IPS-18a (cell line): ENCODE measurements at regions not wholly inside any gene's neighbourhood (a gene's known extent, or its start where the extent isn't known, plus 50 kb on each side); places are given as distances from the start of the nearest gene placed in this dataset.
"Not testable (repeated sequence)": the region's sequence is repeated elsewhere in the genome, so short reads cannot be mapped to it uniquely, and the experiment has no call there.

Experiments
- H3K27ac ChIP-seq: one replicate; pipeline ENCODE4 v1.5.1; 2013; ENCODE audit warnings: low read length
- H3K27me3 ChIP-seq: one replicate; pipeline ENCODE4 v1.6.1; 2013; ENCODE audit warnings: mild to moderate bottlenecking, low read length; ENCODE audit not compliant: control insufficient read depth, insufficient read depth
- H3K36me3 ChIP-seq: one replicate; pipeline ENCODE4 v1.6.1; 2013; ENCODE audit warnings: low read depth, low read length; ENCODE audit not compliant: control insufficient read depth
- H3K4me1 ChIP-seq: one replicate; pipeline ENCODE4 v1.6.1; 2013; ENCODE audit warnings: low read depth, low read length; ENCODE audit not compliant: control insufficient read depth
- H3K4me3 ChIP-seq: one replicate; pipeline ENCODE4 v1.5.1; 2013; ENCODE audit warnings: low read length
- H3K9ac ChIP-seq: one replicate; pipeline ENCODE4 v1.6.1; 2013; ENCODE audit warnings: mild to moderate bottlenecking, low read length, moderate library complexity
- H3K9me3 ChIP-seq: one replicate; pipeline ENCODE4 v1.6.1; 2013; ENCODE audit warnings: low read depth, low read length; ENCODE audit not compliant: control insufficient read depth

GRCh38 chr12:126425264-126425663, 1360.0 kb downstream of the AACS start:
- Histone ChIP-seq H3K9ac (no peak overlapping the region), H3K4me3 (no peak overlapping the region), H3K4me1 (no peaks in the 10 kb centered on the region), H3K27ac (no peak overlapping the region), H3K27me3 (no peaks in the 10 kb centered on the region), H3K36me3 (no peaks in the 10 kb centered on the region), H3K9me3 (peaks cover 4% of the 10 kb centered on the region)

DNA sequence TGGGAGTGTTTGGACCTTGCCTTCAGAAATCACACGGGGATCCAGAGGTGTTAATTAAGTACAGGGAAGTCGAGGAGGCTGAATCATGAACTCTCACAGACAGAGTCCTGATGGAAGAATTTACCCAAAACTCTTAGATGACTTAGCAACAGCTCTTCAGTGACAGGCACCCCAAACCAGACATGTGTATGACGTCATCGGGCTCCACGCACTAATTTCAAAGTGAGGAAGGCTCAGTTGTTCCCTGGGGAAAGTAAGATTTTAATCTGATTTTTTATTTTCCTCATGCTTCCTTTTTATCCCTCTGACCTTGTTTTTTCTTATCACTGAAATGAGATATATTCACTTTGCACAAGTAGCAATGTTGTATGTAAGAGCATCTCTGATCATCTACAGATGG, 1363.5 kb downstream of the AACS start:
- no peak overlapping the region for H3K27ac ChIP-seq
- no peaks in the 10 kb centered on the region for H3K27me3 ChIP-seq
- no peak overlapping the region for H3K9ac ChIP-seq
- no peak overlapping the region for H3K4me3 ChIP-seq
- H3K9me3 ChIP-seq, result peaks cover 9% of the 10 kb centered on the region
- no peaks in the 10 kb centered on the region for H3K36me3 ChIP-seq
- no peaks in the 10 kb centered on the region for H3K4me1 ChIP-seq

GRCh38 chr12:126430921-126431320, 1365.7 kb downstream of the AACS start:
- Histone ChIP-seq H3K27ac (no peak overlapping the region), H3K9ac (no peak overlapping the region), H3K4me1 (no peaks in the 10 kb centered on the region), H3K36me3 (no peaks in the 10 kb centered on the region), H3K9me3 (peaks cover 4% of the 10 kb centered on the region), H3K4me3 (no peak overlapping the region), H3K27me3 (no peaks in the 10 kb centered on the region)

DNA sequence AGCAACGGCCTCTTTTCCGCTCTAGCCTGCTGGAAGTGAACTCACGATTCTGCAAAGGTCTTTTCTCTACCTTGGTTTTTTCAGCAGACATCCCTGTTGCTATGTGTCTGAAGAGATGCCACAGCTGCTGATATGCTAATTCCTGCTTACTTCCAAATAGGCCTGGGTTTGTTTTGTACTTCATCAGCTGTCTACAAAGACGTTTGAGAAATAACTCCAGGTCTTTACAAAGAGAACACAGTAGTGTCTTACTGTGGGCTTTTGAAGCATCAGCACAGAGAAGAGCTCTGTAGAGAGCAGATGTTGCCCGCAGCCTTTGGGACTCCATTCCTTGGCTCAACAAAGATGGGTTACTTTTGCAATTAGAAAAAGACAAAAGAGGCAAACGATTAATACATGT, 1366.5 kb downstream of the AACS start:
- Histone ChIP-seq H3K9ac (no peak overlapping the region), H3K9me3 (peaks cover 11% of the 10 kb centered on the region), H3K4me1 (no peaks in the 10 kb centered on the region), H3K27me3 (no peaks in the 10 kb centered on the region), H3K4me3 (no peak overlapping the region), H3K36me3 (no peaks in the 10 kb centered on the region), H3K27ac (no peak overlapping the region)

- Histone ChIP-seq H3K9me3 (peaks cover 11% of the 10 kb centered on the region), H3K27me3 (no peaks in the 10 kb centered on the region), H3K4me3 (no peak overlapping the region)
Observed at GRCh38 chr12:126432780-126433179, 1367.5 kb downstream of the AACS start.

GRCh38 chr12:126434412-126434985, 1369.3 kb downstream of the AACS start:
- Histone ChIP-seq H3K4me3 (no peak overlapping the region), H3K27ac (no peak overlapping the region), H3K36me3 (no peaks in the 10 kb centered on the region), H3K4me1 (no peaks in the 10 kb centered on the region), H3K27me3 (no peaks in the 10 kb centered on the region), H3K9ac (no peak overlapping the region), H3K9me3 (peaks cover 18% of the 10 kb centered on the region)

More at GRCh38 chr12:126432780-126433179, 1367.5 kb downstream of the AACS start:
- H3K36me3 ChIP-seq, result no peaks in the 10 kb centered on the region
- H3K4me1 ChIP-seq, result no peaks in the 10 kb centered on the region
- no peak overlapping the region for H3K27ac ChIP-seq
- no peak overlapping the region for H3K9ac ChIP-seq

GRCh38 chr12:126436041-126436440, 1370.8 kb downstream of the AACS start:
- Histone ChIP-seq H3K4me1 (no peaks in the 10 kb centered on the region), H3K36me3 (no peaks in the 10 kb centered on the region), H3K9ac (no peak overlapping the region), H3K27me3 (no peaks in the 10 kb centered on the region), H3K27ac (no peak overlapping the region), H3K9me3 (peaks cover 18% of the 10 kb centered on the region), H3K4me3 (no peak overlapping the region)

DNA sequence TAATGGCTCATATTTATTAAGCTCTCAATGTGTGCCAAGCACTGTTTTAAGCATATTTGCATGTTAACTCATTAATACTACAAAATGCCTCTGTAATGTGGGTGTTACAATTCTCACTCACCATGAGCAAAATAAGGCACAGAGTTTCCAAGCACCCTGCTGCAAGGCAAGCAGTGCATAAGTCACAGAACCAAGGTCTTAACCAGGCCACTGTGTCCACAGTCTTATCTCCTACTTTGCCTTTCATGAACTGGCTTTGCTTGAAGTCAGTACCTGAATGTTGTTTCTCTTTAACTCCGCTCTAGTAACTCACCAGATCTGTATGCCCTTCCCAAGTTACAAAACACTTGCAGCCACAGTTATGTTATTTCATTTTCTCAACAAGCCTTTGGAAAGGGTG, 1372.7 kb downstream of the AACS start:
- no peaks in the 10 kb centered on the region for H3K27me3 ChIP-seq
- H3K4me1 ChIP-seq, result no peaks in the 10 kb centered on the region
- H3K27ac ChIP-seq, result no peak overlapping the region
- no peak overlapping the region for H3K4me3 ChIP-seq
- peaks cover 20% of the 10 kb centered on the region for H3K9me3 ChIP-seq
- H3K9ac ChIP-seq, result no peak overlapping the region
- no peaks in the 10 kb centered on the region for H3K36me3 ChIP-seq

GRCh38 chr12:126443977-126444376, 1378.7 kb downstream of the AACS start:
- peaks cover 32% of the 10 kb centered on the region for H3K9me3 ChIP-seq
- H3K9ac ChIP-seq, result no peak overlapping the region
- H3K4me3 ChIP-seq, result no peak overlapping the region
- no peak overlapping the region for H3K27ac ChIP-seq
- H3K4me1 ChIP-seq, result no peaks in the 10 kb centered on the region
- H3K36me3 ChIP-seq, result no peaks in the 10 kb centered on the region
- H3K27me3 ChIP-seq, result no peaks in the 10 kb centered on the region

- Histone ChIP-seq H3K9me3 (peaks cover 36% of the 10 kb centered on the region), H3K4me1 (no peaks in the 10 kb centered on the region), H3K36me3 (no peaks in the 10 kb centered on the region), H3K27me3 (no peaks in the 10 kb centered on the region), H3K27ac (no peak overlapping the region), H3K4me3 (no peak overlapping the region), H3K9ac (no peak overlapping the region)
Observed at GRCh38 chr12:126447346-126447745, 1382.1 kb downstream of the AACS start.

DNA sequence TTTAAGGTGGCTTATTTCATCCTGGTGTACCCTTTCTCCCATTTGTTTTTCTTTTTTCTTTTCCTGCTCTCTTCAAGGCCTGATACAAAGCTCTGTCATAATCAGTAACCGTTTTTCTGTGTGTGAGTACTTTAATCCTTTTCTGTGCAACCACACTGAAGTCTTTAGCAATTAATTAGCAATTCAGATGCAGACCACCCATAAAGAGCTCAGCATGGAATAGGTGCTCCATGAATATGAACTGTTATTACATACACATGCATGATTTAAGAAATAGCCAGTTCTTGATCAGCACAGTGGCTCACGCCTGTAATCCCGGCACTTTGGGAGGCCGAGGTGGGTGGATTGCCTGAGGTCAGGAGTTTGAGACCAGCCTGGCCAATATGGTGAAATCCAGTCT, 1386.6 kb downstream of the AACS start:
- Histone ChIP-seq H3K4me1 (no peaks in the 10 kb centered on the region), H3K9me3 (peaks cover 34% of the 10 kb centered on the region), H3K36me3 (no peaks in the 10 kb centered on the region), H3K9ac (no peak overlapping the region), H3K27me3 (no peaks in the 10 kb centered on the region), H3K4me3 (no peak overlapping the region), H3K27ac (no peak overlapping the region)

- not testable (repeated sequence) for H3K27ac ChIP-seq, H3K9ac ChIP-seq, H3K4me3 ChIP-seq, H3K4me1 ChIP-seq, H3K27me3 ChIP-seq, H3K36me3 ChIP-seq
- peaks cover 32% of the 10 kb centered on the region for H3K9me3 ChIP-seq
Observed at GRCh38 chr12:126452686-126453085, 1387.5 kb downstream of the AACS start.
